ENCODE measurements at regions not wholly inside any gene's neighbourhood (a gene's known extent, or its start where the extent isn't known, plus 50 kb on each side); places are given as distances from the start of the nearest gene placed in this dataset.

DNA sequence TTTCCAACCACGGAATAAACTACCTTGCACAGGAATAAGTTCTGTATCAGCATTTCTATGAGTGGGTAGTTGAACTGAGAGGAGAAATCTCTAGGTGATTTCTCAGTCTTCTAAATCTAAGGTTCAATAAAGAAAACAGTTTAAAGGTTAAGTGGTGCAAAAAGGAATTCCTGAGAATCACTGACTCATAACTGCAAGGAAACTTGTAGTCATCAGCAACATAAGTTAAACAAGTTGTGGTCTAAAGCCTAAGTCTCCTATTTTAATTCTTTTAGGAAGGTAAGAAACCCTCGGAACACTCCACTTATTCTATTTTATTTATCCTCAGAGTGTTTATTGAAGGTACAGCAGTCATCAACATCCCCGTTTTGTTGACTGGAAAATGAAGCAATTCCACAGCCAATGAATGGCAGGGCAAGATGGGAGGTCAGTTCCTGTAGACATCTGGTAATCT lies 92.4 kb upstream of the PIK3CG start:
- peaks cover 2% of the 10 kb centered on the region for H3K9me3 Mint-ChIP-seq (ENCODE audit: unreplicated experiment)
- Histone ChIP-seq H3K36me3 (ENCODE audit: insufficient read depth, low read length) (no peaks in the 10 kb centered on the region), H3K9ac (ENCODE audit: low read length) (no peak overlapping the region), H2AFZ (ENCODE audit: low read depth, low read length) (no peak overlapping the region), H3K27ac (ENCODE audit: low read depth, low read length) (peak overlapping the region; percentile 79), H3K4me2 (ENCODE audit: low read length) (peak overlapping the region; percentile 54), H4K20me1 (ENCODE audit: insufficient read depth, low read length) (no peaks in the 10 kb centered on the region), H3K27me3 (ENCODE audit: insufficient read depth, low read length) (no peaks in the 10 kb centered on the region), H3K4me3 (ENCODE audit: insufficient read depth, low read depth, low read length) (no peak overlapping the region), H3K9me3 (ENCODE audit: insufficient read depth, low read depth, low read length) (no peaks in the 10 kb centered on the region), H3K4me1 (ENCODE audit: insufficient read depth, low read length) (peaks cover 46% of the 10 kb centered on the region), H3K79me2 (ENCODE audit: insufficient read depth, low read length) (no peaks in the 10 kb centered on the region)
- DNase-seq (ENCODE audit: low read depth), result peak; percentile 93
- FAIRE-seq, result peak; percentile 59
- no peak overlapping the region for H3K4me3 Mint-ChIP-seq (ENCODE audit: unreplicated experiment)
- peaks cover 60% of the 10 kb centered on the region for H3K4me1 Mint-ChIP-seq (ENCODE audit: low read depth, unreplicated experiment)
- no peaks in the 10 kb centered on the region for H3K27me3 Mint-ChIP-seq (ENCODE audit: low read depth, unreplicated experiment)
- peak overlapping the region; percentile 93 for H3K27ac Mint-ChIP-seq (ENCODE audit: unreplicated experiment)
- no peak for TF ChIP-seq CTCF (IDR thresholded peaks at IDR 0.05; ENCODE audit: insufficient read depth, low read depth, low read length)
- TF ChIP-seq EZH2 (IDR thresholded peaks at IDR 0.05; ENCODE audit: insufficient read depth, low read length), result no peak
- H3K36me3 Mint-ChIP-seq (ENCODE audit: low read depth, unreplicated experiment), result no peaks in the 10 kb centered on the region

DNA sequence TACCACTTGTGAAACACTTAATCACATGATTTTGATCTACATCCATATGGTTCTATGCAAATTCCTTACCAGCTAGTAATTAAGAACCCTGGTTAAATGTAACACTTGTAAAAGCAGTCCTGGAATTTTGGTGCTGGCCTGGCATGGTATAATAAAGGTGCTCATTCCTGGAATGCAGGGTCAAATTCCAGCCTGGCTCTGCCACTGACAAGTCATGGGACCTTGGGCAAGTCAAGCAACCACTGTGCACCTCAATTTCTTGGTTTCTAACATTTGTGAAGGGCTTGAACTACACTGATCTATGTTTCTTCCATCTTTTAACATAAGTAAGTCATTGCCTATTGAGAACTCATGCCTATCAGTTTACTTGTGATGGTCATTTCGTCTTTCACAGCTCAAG lies 91.9 kb upstream of the PIK3CG start:
- Histone ChIP-seq H3K4me1 (ENCODE audit: insufficient read depth, low read length) (peaks cover 46% of the 10 kb centered on the region), H2AFZ (ENCODE audit: low read depth, low read length) (no peak overlapping the region), H3K9me3 (ENCODE audit: insufficient read depth, low read depth, low read length) (no peaks in the 10 kb centered on the region), H3K27ac (ENCODE audit: low read depth, low read length) (peak overlapping the region; percentile 79), H4K20me1 (ENCODE audit: insufficient read depth, low read length) (no peaks in the 10 kb centered on the region), H3K27me3 (ENCODE audit: insufficient read depth, low read length) (no peaks in the 10 kb centered on the region), H3K9ac (ENCODE audit: low read length) (no peak overlapping the region), H3K36me3 (ENCODE audit: insufficient read depth, low read length) (no peaks in the 10 kb centered on the region), H3K4me2 (ENCODE audit: low read length) (no peak overlapping the region), H3K4me3 (ENCODE audit: insufficient read depth, low read depth, low read length) (no peak overlapping the region), H3K79me2 (ENCODE audit: insufficient read depth, low read length) (no peaks in the 10 kb centered on the region)
- peak; percentile 32 for DNase-seq (ENCODE audit: low read depth)
- H3K4me3 Mint-ChIP-seq (ENCODE audit: unreplicated experiment), result no peak overlapping the region
- H3K9me3 Mint-ChIP-seq (ENCODE audit: unreplicated experiment), result peaks cover 2% of the 10 kb centered on the region
- TF ChIP-seq EZH2 (IDR thresholded peaks at IDR 0.05; ENCODE audit: insufficient read depth, low read length) (no peak), CTCF (IDR thresholded peaks at IDR 0.05; ENCODE audit: insufficient read depth, low read depth, low read length) (no peak)
- H3K4me1 Mint-ChIP-seq (ENCODE audit: low read depth, unreplicated experiment), result peaks cover 60% of the 10 kb centered on the region
- H3K27me3 Mint-ChIP-seq (ENCODE audit: low read depth, unreplicated experiment), result no peaks in the 10 kb centered on the region
- H3K36me3 Mint-ChIP-seq (ENCODE audit: low read depth, unreplicated experiment), result no peaks in the 10 kb centered on the region
- no peak for FAIRE-seq
- peak overlapping the region; percentile 77 for H3K27ac Mint-ChIP-seq (ENCODE audit: unreplicated experiment)

DNA sequence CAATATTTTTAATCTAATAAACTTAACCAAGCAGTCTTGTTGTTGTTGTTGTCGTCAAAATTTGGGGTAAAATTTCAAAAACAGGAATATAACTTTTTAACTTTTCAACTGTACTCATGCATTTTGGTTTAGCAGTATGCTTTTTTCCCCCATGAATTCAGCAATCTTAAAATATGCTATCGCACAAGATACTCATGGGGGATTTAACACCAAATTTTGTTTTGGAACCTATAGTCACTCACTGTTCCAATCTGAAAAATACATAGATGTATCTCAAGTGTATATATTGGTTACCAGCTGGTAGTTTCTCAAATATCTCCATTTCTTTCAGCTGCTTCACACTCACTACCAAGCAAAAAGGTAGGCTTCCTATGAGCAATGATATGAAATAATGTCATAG lies 91.4 kb upstream of the PIK3CG start:
- H3K27ac Mint-ChIP-seq (ENCODE audit: unreplicated experiment), result peak overlapping the region; percentile 77
- Histone ChIP-seq H3K36me3 (ENCODE audit: insufficient read depth, low read length) (no peaks in the 10 kb centered on the region), H3K4me3 (ENCODE audit: insufficient read depth, low read depth, low read length) (no peak overlapping the region), H2AFZ (ENCODE audit: low read depth, low read length) (no peak overlapping the region), H4K20me1 (ENCODE audit: insufficient read depth, low read length) (no peaks in the 10 kb centered on the region), H3K9me3 (ENCODE audit: insufficient read depth, low read depth, low read length) (no peaks in the 10 kb centered on the region), H3K4me2 (ENCODE audit: low read length) (no peak overlapping the region), H3K9ac (ENCODE audit: low read length) (no peak overlapping the region), H3K4me1 (ENCODE audit: insufficient read depth, low read length) (peaks cover 46% of the 10 kb centered on the region), H3K79me2 (ENCODE audit: insufficient read depth, low read length) (no peaks in the 10 kb centered on the region), H3K27ac (ENCODE audit: low read depth, low read length) (peak overlapping the region; percentile 88), H3K27me3 (ENCODE audit: insufficient read depth, low read length) (no peaks in the 10 kb centered on the region)
- H3K27me3 Mint-ChIP-seq (ENCODE audit: low read depth, unreplicated experiment), result no peaks in the 10 kb centered on the region
- peaks cover 61% of the 10 kb centered on the region for H3K4me1 Mint-ChIP-seq (ENCODE audit: low read depth, unreplicated experiment)
- FAIRE-seq (no peak), DNase-seq (ENCODE audit: low read depth) (no peak)
- H3K9me3 Mint-ChIP-seq (ENCODE audit: unreplicated experiment), result peaks cover 2% of the 10 kb centered on the region
- no peak overlapping the region for H3K4me3 Mint-ChIP-seq (ENCODE audit: unreplicated experiment)
- H3K36me3 Mint-ChIP-seq (ENCODE audit: low read depth, unreplicated experiment), result no peaks in the 10 kb centered on the region
- TF ChIP-seq EZH2 (IDR thresholded peaks at IDR 0.05; ENCODE audit: insufficient read depth, low read length), result no peak
